ENCODE measurements at regions not wholly inside any gene's neighbourhood (a gene's known extent, or its start where the extent isn't known, plus 50 kb on each side); places are given as distances from the start of the nearest gene placed in this dataset.

DNA sequence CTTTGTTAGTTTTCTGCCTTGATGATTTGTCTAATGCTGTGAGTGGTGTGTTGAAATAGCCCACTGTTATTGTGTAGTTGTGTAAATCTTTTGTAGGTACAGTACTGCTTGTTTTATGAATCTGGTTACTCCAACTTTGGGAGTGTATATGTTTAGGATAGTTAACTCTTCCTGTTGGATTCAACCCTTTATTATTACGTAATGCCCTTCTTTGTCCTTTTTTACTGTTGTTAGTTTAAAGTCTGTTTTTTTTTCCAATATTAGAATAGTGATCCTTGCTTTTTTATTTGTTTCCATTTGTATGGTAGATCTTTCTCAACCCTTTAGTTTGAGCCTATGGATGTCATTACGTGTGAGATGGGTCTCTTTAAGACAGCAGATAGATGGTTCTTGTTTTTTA is 261.5 kb upstream of the CDH2 start:
- Histone ChIP-seq H3K4me2 (ENCODE audit: insufficient read depth in 1 of 2, low read depth in 2 of 2, low read length in 2 of 2) (no peak overlapping the region), H4K8ac (ENCODE audit: extremely low read depth, insufficient read depth, low read length) (no peak overlapping the region), H3K27me3 (replicated peaks in 1 of 4; ENCODE audit: control insufficient read depth in 3 of 4, extremely low read depth in 1 of 4, insufficient read depth in 3 of 4, low read length in 3 of 4) (no peaks in the 10 kb centered on the region), H2BK12ac (ENCODE audit: low read depth, low read length) (no peak overlapping the region), H3K4me3 (ENCODE audit: extremely low read depth in 1 of 4, insufficient read depth in 2 of 4, low read depth in 3 of 4, low read length in 4 of 4) (no peak overlapping the region), H3K56ac (replicated peaks; ENCODE audit: insufficient read length, low read depth, low read length) (no peak overlapping the region), H3K79me1 (ENCODE audit: low read depth, low read length) (no peaks in the 10 kb centered on the region), H2BK15ac (ENCODE audit: low read length) (no peak overlapping the region), H3K18ac (ENCODE audit: extremely low read depth, low read length) (no peak overlapping the region), H2BK120ac (replicated peaks; ENCODE audit: low read depth, low read length) (no peak overlapping the region), H4K20me1 (replicated peaks in 1 of 2; ENCODE audit: control insufficient read depth in 1 of 2, insufficient read depth in 2 of 2, low read length in 2 of 2) (no peaks in the 10 kb centered on the region), H3K36me3 (ENCODE audit: control insufficient read depth in 2 of 4, insufficient read depth in 4 of 4, low read length in 3 of 4) (no peaks in the 10 kb centered on the region), H2BK20ac (ENCODE audit: low read length) (no peak overlapping the region), H2AK5ac (ENCODE audit: low read depth, low read length) (no peak overlapping the region), H3K79me2 (ENCODE audit: control insufficient read depth in 1 of 2, insufficient read depth in 2 of 2, low read length in 2 of 2) (no peaks in the 10 kb centered on the region), H3K9me3 (ENCODE audit: insufficient read depth in 2 of 2, low read depth in 1 of 2, low read length in 1 of 2) (0 out of 4 replicates have a peak, but pooled peaks cover 0 to 2% of the 10 kb centered on the region in 2 experiments), H3K27ac (ENCODE audit: low read depth, low read length) (no peak overlapping the region), H2BK5ac (ENCODE audit: low read depth, low read length) (no peak overlapping the region), H3K14ac (ENCODE audit: insufficient read length) (no peak overlapping the region), H3K23me2 (ENCODE audit: low read depth, low read length) (no peaks in the 10 kb centered on the region), H4K5ac (ENCODE audit: insufficient read length, low read depth, low read length) (no peak overlapping the region), H3K4ac (replicated peaks; ENCODE audit: insufficient read length, low read depth, low read length) (no peak overlapping the region), H3K23ac (ENCODE audit: insufficient read length) (no peak overlapping the region), H2AFZ (ENCODE audit: low read length) (no peak overlapping the region), H3K9ac (replicated peaks in 1 of 4; ENCODE audit: extremely low read depth in 1 of 4, low read depth in 3 of 4, low read length in 3 of 4) (no peak overlapping the region), H4K91ac (replicated peaks; ENCODE audit: insufficient read length, low read length) (no peak overlapping the region), H3K4me1 (replicated peaks in 1 of 4; ENCODE audit: control insufficient read depth in 3 of 4, insufficient read depth in 4 of 4, low read length in 3 of 4) (no peaks in the 10 kb centered on the region)
- ChIA-PET POLR2A (ENCODE audit: partially characterized antibody) (no interaction called here), CTCF (ENCODE audit: partially characterized antibody) (no interaction called here)
- FAIRE-seq = no peak
- TF ChIP-seq TAF7 (optimal IDR thresholded peaks at IDR 0.05; ENCODE audit: borderline replicate concordance, low read depth, low read length) (no peak), SIN3A (conservative IDR thresholded peaks at IDR 0.05 in 1 of 2, IDR thresholded peaks at IDR 0.05 in 1 of 2; ENCODE audit: low read depth in 1 of 2, low read length in 2 of 2) (no peak), SRF (IDR thresholded peaks at IDR 0.05; ENCODE audit: low read depth, low read length) (no peak), SP4 (IDR thresholded peaks at IDR 0.05; ENCODE audit: low read length) (no peak), JUND (IDR thresholded peaks at IDR 0.05; ENCODE audit: low read length) (no peak)
- WGBS, 2 experiments (ENCODE audit: extremely low coverage in 1 of 2, insufficient coverage in 1 of 2, insufficient read length in 1 of 2, insufficient replicate concordance in 2 of 2, low coverage in 1 of 2, low lambda C conversion rate in 2 of 2, missing lambda C conversion rate in 1 of 2) = 96% methylated on average over 2 of the region's 2 CpGs; no CpG with 5 or more reads in 1 of the 2 experiments
- no peak for DNase-seq (ENCODE audit: low read depth in 1 of 2, low spot score in 2 of 2)
